ENCODE measurements at regions not wholly inside any gene's neighbourhood (a gene's known extent, or its start where the extent isn't known, plus 50 kb on each side); places are given as distances from the start of the nearest gene placed in this dataset.

GRCh38 chr1:60296794-60297193 is 223.2 kb upstream of the C1orf87 start:
- no peak for TF ChIP-seq CTCF (conservative IDR thresholded peaks at IDR 0.05; ENCODE audit: low read depth, low read length)
- H2AFZ ChIP-seq (ENCODE audit: low read depth) = no peak overlapping the region

GRCh38 chr1:60292140-60292539 is 218.6 kb upstream of the C1orf87 start:
- no peak for TF ChIP-seq CTCF (conservative IDR thresholded peaks at IDR 0.05; ENCODE audit: low read depth, low read length)
- Histone ChIP-seq H3K27me3 (ENCODE audit: insufficient read depth, low read depth) (no peaks in the 10 kb centered on the region), H3K27ac (no peak overlapping the region), H3K4me3 (IDR thresholded peaks at IDR 0.05; ENCODE audit: insufficient read depth, low read depth, low read length) (no peak overlapping the region), H4K20me1 (ENCODE audit: insufficient read depth) (no peaks in the 10 kb centered on the region), H2AFZ (ENCODE audit: low read depth) (no peak overlapping the region), H3K4me2 (no peak overlapping the region), H3K36me3 (ENCODE audit: insufficient read depth) (no peaks in the 10 kb centered on the region), H3K4me1 (ENCODE audit: low read depth, poor library complexity, severe bottlenecking) (no peaks in the 10 kb centered on the region), H3K79me2 (ENCODE audit: insufficient read depth, low read depth) (no peaks in the 10 kb centered on the region), H3K9ac (no peak overlapping the region)

More at GRCh38 chr1:60296794-60297193, 223.2 kb upstream of the C1orf87 start:
- H3K27ac ChIP-seq = no peak overlapping the region
- no peaks in the 10 kb centered on the region for H4K20me1 ChIP-seq (ENCODE audit: insufficient read depth)
- H3K9ac ChIP-seq = no peak overlapping the region
- H3K36me3 ChIP-seq (ENCODE audit: insufficient read depth) = no peaks in the 10 kb centered on the region
- no peak overlapping the region for H3K4me2 ChIP-seq
- H3K27me3 ChIP-seq (ENCODE audit: insufficient read depth, low read depth) = no peaks in the 10 kb centered on the region
- H3K4me1 ChIP-seq (ENCODE audit: low read depth, poor library complexity, severe bottlenecking) = no peaks in the 10 kb centered on the region
- H3K4me3 ChIP-seq (IDR thresholded peaks at IDR 0.05; ENCODE audit: insufficient read depth, low read depth, low read length) = no peak overlapping the region
- no peaks in the 10 kb centered on the region for H3K79me2 ChIP-seq (ENCODE audit: insufficient read depth, low read depth)

- Histone ChIP-seq H3K9ac (no peak overlapping the region), H3K36me3 (ENCODE audit: insufficient read depth) (no peaks in the 10 kb centered on the region), H2AFZ (ENCODE audit: low read depth) (no peak overlapping the region), H3K79me2 (ENCODE audit: insufficient read depth, low read depth) (no peaks in the 10 kb centered on the region), H3K4me3 (IDR thresholded peaks at IDR 0.05; ENCODE audit: insufficient read depth, low read depth, low read length) (no peak overlapping the region), H3K4me2 (no peak overlapping the region), H4K20me1 (ENCODE audit: insufficient read depth) (no peaks in the 10 kb centered on the region), H3K4me1 (ENCODE audit: low read depth, poor library complexity, severe bottlenecking) (no peaks in the 10 kb centered on the region), H3K27ac (no peak overlapping the region), H3K27me3 (ENCODE audit: insufficient read depth, low read depth) (no peaks in the 10 kb centered on the region)
- TF ChIP-seq CTCF (conservative IDR thresholded peaks at IDR 0.05; ENCODE audit: low read depth, low read length) = no peak
Measured at GRCh38 chr1:60290393-60290792, 216.8 kb upstream of the C1orf87 start.

- Histone ChIP-seq H4K20me1 (ENCODE audit: insufficient read depth) (no peaks in the 10 kb centered on the region), H3K79me2 (ENCODE audit: insufficient read depth, low read depth) (no peaks in the 10 kb centered on the region), H2AFZ (ENCODE audit: low read depth) (no peak overlapping the region), H3K27ac (no peak overlapping the region), H3K9ac (no peak overlapping the region), H3K4me2 (no peak overlapping the region), H3K27me3 (ENCODE audit: insufficient read depth, low read depth) (no peaks in the 10 kb centered on the region), H3K36me3 (ENCODE audit: insufficient read depth) (no peaks in the 10 kb centered on the region), H3K4me3 (IDR thresholded peaks at IDR 0.05; ENCODE audit: insufficient read depth, low read depth, low read length) (no peak overlapping the region), H3K4me1 (ENCODE audit: low read depth, poor library complexity, severe bottlenecking) (no peaks in the 10 kb centered on the region)
- TF ChIP-seq CTCF (conservative IDR thresholded peaks at IDR 0.05; ENCODE audit: low read depth, low read length) = no peak
Measured at GRCh38 chr1:60287536-60287935, 214.0 kb upstream of the C1orf87 start.
